ENCODE measurements at regions not wholly inside any gene's neighbourhood (a gene's known extent, or its start where the extent isn't known, plus 50 kb on each side); places are given as distances from the start of the nearest gene placed in this dataset.

DNA sequence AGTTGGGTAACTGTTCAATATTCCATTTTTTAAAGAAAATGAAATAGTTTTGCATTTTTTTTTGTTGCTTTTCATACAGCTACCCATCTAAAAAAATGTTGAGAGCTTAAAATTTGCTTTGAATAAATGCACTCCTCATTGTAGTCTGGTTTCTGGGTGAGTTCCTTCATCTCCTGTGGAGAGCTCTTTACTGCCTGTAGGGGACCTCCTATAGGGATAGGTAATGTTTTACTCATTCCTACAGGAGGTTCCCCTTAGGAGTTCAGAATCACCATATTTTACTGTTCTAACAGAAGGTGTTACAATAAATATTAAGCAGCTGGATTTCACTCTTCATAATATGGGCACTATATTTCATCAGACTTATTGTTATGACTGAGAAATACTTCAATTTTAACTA lies 947.3 kb upstream of the CRIM1 start:
- TF ChIP-seq POLR2A (IDR thresholded peaks at IDR 0.05) = no peak
- TF ChIP-seq, protein P1, sequence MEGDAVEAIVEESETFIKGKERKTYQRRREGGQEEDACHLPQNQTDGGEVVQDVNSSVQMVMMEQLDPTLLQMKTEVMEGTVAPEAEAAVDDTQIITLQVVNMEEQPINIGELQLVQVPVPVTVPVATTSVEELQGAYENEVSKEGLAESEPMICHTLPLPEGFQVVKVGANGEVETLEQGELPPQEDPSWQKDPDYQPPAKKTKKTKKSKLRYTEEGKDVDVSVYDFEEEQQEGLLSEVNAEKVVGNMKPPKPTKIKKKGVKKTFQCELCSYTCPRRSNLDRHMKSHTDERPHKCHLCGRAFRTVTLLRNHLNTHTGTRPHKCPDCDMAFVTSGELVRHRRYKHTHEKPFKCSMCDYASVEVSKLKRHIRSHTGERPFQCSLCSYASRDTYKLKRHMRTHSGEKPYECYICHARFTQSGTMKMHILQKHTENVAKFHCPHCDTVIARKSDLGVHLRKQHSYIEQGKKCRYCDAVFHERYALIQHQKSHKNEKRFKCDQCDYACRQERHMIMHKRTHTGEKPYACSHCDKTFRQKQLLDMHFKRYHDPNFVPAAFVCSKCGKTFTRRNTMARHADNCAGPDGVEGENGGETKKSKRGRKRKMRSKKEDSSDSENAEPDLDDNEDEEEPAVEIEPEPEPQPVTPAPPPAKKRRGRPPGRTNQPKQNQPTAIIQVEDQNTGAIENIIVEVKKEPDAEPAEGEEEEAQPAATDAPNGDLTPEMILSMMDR (IDR thresholded peaks at IDR 0.05) = no peak
- Histone ChIP-seq H3K27me3 (no peaks in the 10 kb centered on the region), H3K4me1 (no peaks in the 10 kb centered on the region), H3K4me3 (no peak overlapping the region), H3K9me3 (no peaks in the 10 kb centered on the region), H3K27ac (no peak overlapping the region), H3K36me3 (no peaks in the 10 kb centered on the region)
- intact Hi-C loops (cut with DNase I; ENCODE audit: low total_unique reads) = no loop called here
- DNase-seq = no peak

DNA sequence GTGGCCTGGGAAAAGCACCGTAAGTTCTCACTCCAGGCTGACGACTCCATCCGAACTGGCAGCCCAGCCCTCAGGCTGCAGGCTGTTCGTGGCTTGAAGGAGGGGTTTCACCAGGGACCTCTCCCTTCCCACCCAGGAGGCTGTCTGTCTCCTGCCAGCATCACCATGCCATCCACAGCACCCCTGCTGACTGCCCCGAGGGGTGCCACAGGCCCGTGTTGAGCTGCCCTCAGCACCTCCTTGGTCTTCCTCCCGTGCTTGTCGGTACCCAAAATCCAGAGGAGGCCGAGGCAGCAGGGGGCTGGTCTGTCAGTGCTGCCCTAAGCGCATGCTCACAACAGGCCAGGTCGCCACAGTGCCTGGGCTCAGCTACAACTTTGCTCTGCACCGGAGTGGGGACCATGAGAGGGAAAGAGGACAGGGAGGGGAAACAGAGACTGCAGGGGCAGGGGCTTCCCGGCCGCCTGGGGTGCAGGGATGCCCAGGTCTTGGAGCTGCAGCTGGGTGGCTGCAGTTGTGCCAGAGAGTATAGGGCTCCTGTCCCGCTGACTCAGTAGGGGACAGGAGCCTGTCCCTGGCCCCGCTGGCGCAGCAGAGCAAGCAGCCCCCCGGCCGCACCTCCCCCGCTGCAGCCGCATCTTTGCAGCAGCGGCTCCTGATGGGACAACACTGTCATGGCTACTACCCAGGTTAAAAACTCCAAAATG lies 963.7 kb upstream of the CRIM1 start:
- Histone ChIP-seq H3K27ac (no peak overlapping the region), H3K4me3 (no peak overlapping the region), H3K9me3 (no peaks in the 10 kb centered on the region), H3K36me3 (no peaks in the 10 kb centered on the region), H3K4me1 (no peaks in the 10 kb centered on the region), H3K27me3 (no peaks in the 10 kb centered on the region)
- no peak for DNase-seq
- intact Hi-C loops (cut with DNase I; ENCODE audit: low total_unique reads) = no loop called here
- TF ChIP-seq, protein P1 (IDR thresholded peaks at IDR 0.05) = no peak

DNA sequence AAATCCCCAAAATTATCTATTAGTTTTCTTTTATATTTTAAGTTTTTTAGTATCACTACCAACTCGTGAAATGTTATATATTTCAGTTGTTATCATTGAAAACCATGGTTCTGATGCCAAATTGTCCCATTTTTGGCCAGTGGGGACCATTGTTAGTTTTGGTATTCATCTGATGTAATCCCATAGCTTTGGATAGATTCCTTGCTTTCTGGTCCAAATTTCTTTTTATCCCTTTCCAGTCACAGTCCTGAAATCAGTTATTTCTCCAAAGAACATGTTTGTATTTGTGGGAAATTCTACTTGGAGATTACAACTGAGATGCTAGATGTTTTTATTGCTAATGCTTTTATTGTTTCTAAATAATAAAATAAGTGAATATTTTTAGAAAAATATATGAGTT lies 976.8 kb upstream of the CRIM1 start:
- no peaks in the 10 kb centered on the region for H3K4me1 ChIP-seq
- no peaks in the 10 kb centered on the region for H3K9me3 ChIP-seq
- no peak overlapping the region for H3K27ac ChIP-seq
- no peaks in the 10 kb centered on the region for H3K27me3 ChIP-seq
- H3K36me3 ChIP-seq = no peaks in the 10 kb centered on the region
- TF ChIP-seq, protein P1 (IDR thresholded peaks at IDR 0.05) = no peak
- no peak for TF ChIP-seq POLR2A (IDR thresholded peaks at IDR 0.05)
- no peak overlapping the region for H3K4me3 ChIP-seq
- intact Hi-C loops (cut with DNase I; ENCODE audit: low total_unique reads) = no loop called here
- DNase-seq = no peak

DNA sequence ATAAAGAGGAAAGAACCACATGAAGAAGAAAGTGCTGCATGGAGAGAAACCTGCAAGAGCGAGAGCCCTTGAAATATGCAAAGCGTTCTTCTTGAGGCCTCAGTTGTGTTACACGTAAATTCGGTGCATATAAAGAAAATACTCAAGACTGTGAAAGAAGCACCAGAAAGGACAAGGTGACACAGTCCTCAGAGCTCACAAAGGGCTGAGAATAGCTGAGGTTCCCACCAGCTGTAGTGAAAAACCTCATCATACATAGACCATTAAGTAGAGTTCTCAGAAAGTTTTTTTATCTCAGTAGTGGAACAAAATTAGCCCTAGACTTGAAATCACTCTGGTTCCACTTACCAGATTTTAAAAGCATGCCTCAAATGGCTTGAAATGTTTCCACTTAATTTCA lies 980.7 kb upstream of the CRIM1 start:
- Histone ChIP-seq H3K27ac (no peak overlapping the region), H3K36me3 (no peaks in the 10 kb centered on the region), H3K4me1 (no peaks in the 10 kb centered on the region), H3K9me3 (no peaks in the 10 kb centered on the region), H3K27me3 (no peaks in the 10 kb centered on the region), H3K4me3 (no peak overlapping the region)
- TF ChIP-seq POLR2A (IDR thresholded peaks at IDR 0.05) = no peak
- TF ChIP-seq, protein P1 (IDR thresholded peaks at IDR 0.05) = no peak
- intact Hi-C loops (cut with DNase I; ENCODE audit: low total_unique reads) = no loop called here
- no peak for DNase-seq

DNA sequence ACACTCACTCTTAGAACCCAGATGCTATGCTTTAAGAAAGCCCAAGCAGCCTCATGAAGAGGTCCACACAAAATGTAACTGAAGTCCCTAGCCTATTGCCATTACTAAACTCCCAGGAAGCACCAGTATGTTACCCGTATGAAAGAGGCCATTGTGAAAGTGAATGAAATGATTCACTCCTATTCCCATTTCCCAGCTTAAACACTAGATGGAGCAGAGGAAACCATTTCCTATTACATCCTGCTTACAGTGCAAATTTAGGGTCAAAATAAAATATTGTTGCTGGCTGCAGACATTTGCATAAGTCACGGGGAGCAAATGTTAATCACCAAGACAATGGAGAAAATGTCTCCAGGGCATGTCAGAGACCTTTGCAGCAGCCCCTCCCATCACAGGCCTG lies 989.7 kb upstream of the CRIM1 start:
- TF ChIP-seq, protein P1 (IDR thresholded peaks at IDR 0.05) = no peak
- no peak for TF ChIP-seq POLR2A (IDR thresholded peaks at IDR 0.05)
- intact Hi-C loops (cut with DNase I; ENCODE audit: low total_unique reads) = no loop called here

More for the DNA sequence above, 989.7 kb upstream of the CRIM1 start:
- Histone ChIP-seq H3K9me3 (no peaks in the 10 kb centered on the region), H3K4me3 (no peak overlapping the region), H3K4me1 (no peaks in the 10 kb centered on the region), H3K27me3 (no peaks in the 10 kb centered on the region), H3K36me3 (no peaks in the 10 kb centered on the region), H3K27ac (no peak overlapping the region)
- DNase-seq = no peak

Measured in uterus (tissue), 3 donors.